Chondrocyte (in vitro differentiated cells): ENCODE measurements at regions not wholly inside any gene's neighbourhood (a gene's known extent, or its start where the extent isn't known, plus 50 kb on each side); places are given as distances from the start of the nearest gene placed in this dataset.

Source experiments
- DNase-seq: peaks from one replicate; pipeline ENCODE4 v3.0.0; 2021; ENCODE audit warnings: mixed read lengths, low spot score
- H3K27ac Mint-ChIP-seq: one replicate; pipeline ENCODE4 v1.8.0; 2021; ENCODE audit warnings: mild to moderate bottlenecking, moderate library complexity, mixed read lengths; ENCODE audit not compliant: unreplicated experiment
- H3K27me3 Mint-ChIP-seq: 2 replicates; pipeline ENCODE4 v1.8.0; 2021; ENCODE audit warnings: low read depth, mixed read lengths
- H3K36me3 Mint-ChIP-seq: 2 replicates; pipeline ENCODE4 v1.8.0; 2021; ENCODE audit warnings: low read depth, mixed read lengths
- H3K4me1 Mint-ChIP-seq: 2 replicates; pipeline ENCODE4 v1.8.0; 2021; ENCODE audit warnings: low read depth, mild to moderate bottlenecking, mixed read lengths
- H3K4me3 Mint-ChIP-seq: one replicate; pipeline ENCODE4 v1.8.0; 2021; ENCODE audit warnings: mild to moderate bottlenecking, moderate library complexity, mixed read lengths; ENCODE audit not compliant: unreplicated experiment
- H3K9me3 Mint-ChIP-seq: 2 replicates; pipeline ENCODE4 v1.8.0; 2021; ENCODE audit warnings: low read depth, mixed read lengths
- TF ChIP-seq, protein P1 (sequence below): fragments of 200-600 bp; sonication (generic); IDR thresholded peaks from 2 replicates; pipeline ENCODE4 v1.5.0; 2021; ENCODE audit warnings: antibody characterized with exemption, mild to moderate bottlenecking, moderate library complexity

DNA sequence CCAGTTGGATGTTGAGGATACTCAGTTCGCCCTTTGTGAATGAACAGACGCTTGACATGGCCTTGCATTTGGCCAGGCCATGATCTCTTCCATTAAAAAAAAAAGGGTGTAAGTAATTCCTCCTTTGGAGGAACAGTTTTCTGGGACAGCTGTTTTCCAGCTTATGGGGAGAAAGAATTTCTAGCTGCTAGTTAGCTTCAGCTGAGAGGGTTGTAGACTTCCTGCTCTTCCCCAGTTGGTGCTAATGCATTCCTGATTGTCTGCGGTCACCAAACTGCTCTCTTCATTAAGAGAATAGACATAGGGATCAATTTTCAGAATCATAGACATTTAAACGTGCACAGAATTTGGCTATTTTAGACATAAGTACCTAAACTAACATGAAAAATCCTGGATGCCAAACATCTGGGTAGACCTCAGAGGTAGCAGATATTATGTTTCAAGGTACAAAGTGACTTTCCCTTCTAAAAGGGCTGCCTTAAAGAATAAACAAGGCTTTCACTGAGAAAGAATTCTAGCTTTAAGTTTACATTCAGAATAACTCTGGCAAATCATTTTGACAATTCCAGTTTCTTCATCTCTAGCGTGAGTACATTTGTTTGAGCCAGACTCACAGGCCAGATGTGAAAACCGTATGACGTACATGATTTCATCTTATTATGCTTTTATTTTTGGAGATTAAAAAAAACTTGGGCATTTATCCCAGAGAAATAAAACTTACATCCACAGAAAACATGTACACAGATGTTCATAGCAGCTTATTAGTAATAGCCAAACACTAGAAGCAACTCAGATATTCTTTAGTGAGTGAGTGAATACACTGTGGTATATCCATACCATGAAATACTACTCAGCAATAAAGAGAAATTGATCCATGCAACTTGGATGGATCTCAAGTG is 71.2 kb downstream of the MAIP1 start:
- Mint-ChIP-seq H3K9me3 (peaks cover 4% of the 10 kb centered on the region), H3K4me1 (peaks cover 19% of the 10 kb centered on the region), H3K4me3 (no peak overlapping the region), H3K27ac (peak overlapping the region; percentile 9), H3K27me3 (no peaks in the 10 kb centered on the region), H3K36me3 (no peaks in the 10 kb centered on the region)
- TF ChIP-seq, protein P1, sequence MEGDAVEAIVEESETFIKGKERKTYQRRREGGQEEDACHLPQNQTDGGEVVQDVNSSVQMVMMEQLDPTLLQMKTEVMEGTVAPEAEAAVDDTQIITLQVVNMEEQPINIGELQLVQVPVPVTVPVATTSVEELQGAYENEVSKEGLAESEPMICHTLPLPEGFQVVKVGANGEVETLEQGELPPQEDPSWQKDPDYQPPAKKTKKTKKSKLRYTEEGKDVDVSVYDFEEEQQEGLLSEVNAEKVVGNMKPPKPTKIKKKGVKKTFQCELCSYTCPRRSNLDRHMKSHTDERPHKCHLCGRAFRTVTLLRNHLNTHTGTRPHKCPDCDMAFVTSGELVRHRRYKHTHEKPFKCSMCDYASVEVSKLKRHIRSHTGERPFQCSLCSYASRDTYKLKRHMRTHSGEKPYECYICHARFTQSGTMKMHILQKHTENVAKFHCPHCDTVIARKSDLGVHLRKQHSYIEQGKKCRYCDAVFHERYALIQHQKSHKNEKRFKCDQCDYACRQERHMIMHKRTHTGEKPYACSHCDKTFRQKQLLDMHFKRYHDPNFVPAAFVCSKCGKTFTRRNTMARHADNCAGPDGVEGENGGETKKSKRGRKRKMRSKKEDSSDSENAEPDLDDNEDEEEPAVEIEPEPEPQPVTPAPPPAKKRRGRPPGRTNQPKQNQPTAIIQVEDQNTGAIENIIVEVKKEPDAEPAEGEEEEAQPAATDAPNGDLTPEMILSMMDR = no peak
- no peak for DNase-seq

DNA sequence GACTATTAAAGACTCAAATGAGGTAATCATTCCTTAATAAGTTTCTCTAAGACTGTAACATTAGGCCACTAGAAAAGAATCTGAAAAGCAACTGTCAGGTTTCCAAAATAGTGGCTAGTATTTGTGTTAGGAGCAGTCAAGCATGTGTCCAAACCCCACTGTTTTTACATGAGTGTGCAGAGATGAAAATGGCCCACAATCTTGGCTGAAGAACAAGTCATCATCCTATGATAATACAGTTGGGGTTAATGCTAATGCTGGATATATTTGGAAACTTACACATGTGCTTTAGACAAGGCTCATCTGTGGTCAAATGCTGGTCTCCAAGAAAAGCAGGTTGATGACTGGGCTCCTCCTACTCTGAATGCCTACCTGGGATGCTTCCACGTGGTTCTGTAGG is 73.6 kb downstream of the MAIP1 start:
- TF ChIP-seq, protein P1 = no peak

DNA sequence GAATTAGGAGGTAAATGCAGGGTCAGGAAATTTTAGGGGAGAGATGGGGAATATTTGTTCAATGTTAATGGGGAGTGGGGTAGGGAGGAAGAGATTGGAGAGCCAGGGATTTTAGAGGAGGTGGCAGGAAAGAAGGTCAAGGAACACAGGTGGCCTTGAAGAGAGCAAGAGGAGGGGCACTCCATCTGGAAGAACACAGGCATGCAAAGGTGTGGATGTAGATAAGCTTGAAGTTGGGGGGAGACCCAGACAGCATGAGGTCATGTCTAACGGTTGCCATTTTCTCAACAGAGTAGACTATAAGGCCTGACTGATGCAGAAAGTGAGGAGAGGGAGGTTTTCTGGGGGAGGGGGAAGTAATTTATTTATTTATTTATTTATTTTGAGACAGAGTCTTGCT is 77.5 kb downstream of the MAIP1 start:
- no peaks in the 10 kb centered on the region for H3K9me3 Mint-ChIP-seq
- DNase-seq = no peak
- H3K36me3 Mint-ChIP-seq = no peaks in the 10 kb centered on the region
- no peak overlapping the region for H3K27ac Mint-ChIP-seq
- H3K27me3 Mint-ChIP-seq = no peaks in the 10 kb centered on the region
- TF ChIP-seq, protein P1 = no peak
- peaks cover 23% of the 10 kb centered on the region for H3K4me1 Mint-ChIP-seq
- no peak overlapping the region for H3K4me3 Mint-ChIP-seq

More for the DNA sequence above, 73.6 kb downstream of the MAIP1 start:
- Mint-ChIP-seq H3K27me3 (no peaks in the 10 kb centered on the region), H3K36me3 (no peaks in the 10 kb centered on the region), H3K4me3 (no peak overlapping the region), H3K9me3 (peaks cover 4% of the 10 kb centered on the region), H3K4me1 (peaks cover 25% of the 10 kb centered on the region), H3K27ac (no peak overlapping the region)
- DNase-seq = no peak

DNA sequence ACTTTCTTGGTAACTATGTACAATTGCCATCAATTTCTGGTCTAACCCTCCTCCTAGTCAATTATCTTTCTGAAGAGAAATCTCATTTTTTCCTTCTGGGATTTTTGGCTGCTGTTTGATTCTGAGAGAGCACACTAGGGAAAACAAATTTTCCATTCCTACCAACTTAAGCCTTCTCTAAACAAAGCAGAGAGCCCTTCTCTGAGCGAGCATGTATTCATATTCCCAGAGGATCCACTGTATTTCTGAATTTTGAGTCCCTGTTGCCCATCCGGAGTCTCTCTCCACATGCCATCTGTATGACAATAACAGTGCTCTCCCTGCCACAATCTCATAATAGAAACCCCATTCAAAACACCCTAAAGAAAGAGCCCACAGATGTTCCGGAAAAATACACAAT is 78.5 kb downstream of the MAIP1 start:
- TF ChIP-seq, protein P1 = no peak
- no peaks in the 10 kb centered on the region for H3K36me3 Mint-ChIP-seq
- no peaks in the 10 kb centered on the region for H3K27me3 Mint-ChIP-seq
- H3K9me3 Mint-ChIP-seq = no peaks in the 10 kb centered on the region
- no peak for DNase-seq
- peaks cover 18% of the 10 kb centered on the region for H3K4me1 Mint-ChIP-seq
- no peak overlapping the region for H3K4me3 Mint-ChIP-seq
- H3K27ac Mint-ChIP-seq = peak overlapping the region; percentile 34

DNA sequence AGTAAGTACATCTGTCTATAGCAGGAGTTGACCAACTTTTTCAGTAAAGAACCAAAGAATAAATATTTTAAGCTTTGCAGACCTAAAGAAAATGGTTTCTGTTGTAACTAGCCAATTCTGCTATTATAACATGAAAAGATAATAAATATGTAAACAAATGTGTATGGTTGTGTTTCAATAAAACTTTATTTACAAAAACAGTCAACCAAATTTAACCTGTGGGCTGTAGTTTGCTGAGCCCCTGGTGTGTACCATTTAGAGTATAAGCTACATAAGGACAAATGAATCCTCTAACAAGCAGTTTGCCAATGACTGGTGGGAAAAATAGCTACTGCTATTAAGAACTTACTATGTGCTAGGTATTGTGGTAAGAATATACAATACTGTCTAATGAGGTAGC is 79.4 kb downstream of the MAIP1 start:
- TF ChIP-seq, protein P1 = no peak
- no peaks in the 10 kb centered on the region for H3K36me3 Mint-ChIP-seq
- no peak overlapping the region for H3K4me3 Mint-ChIP-seq
- no peak for DNase-seq
- H3K4me1 Mint-ChIP-seq = peaks cover 18% of the 10 kb centered on the region
- no peaks in the 10 kb centered on the region for H3K9me3 Mint-ChIP-seq
- H3K27ac Mint-ChIP-seq = no peak overlapping the region
- H3K27me3 Mint-ChIP-seq = no peaks in the 10 kb centered on the region
